Esophagus squamous epithelium (tissue), 4 donors: ENCODE measurements at regions not wholly inside any gene's neighbourhood (a gene's known extent, or its start where the extent isn't known, plus 50 kb on each side); places are given as distances from the start of the nearest gene placed in this dataset.
A peak's percentile ranks its signal among the peaks of the same experiment; 100 is the strongest.

Experiments
- CTCF ChIP-seq, 6 experiments: fragments of 450-650 bp in 4 of 6; fragments of 200-600 bp in 2 of 6; sonication (generic) in 2 of 6; IDR thresholded peaks; one replicate each; pipeline ENCODE4 v1.5.1; 2016 to 2019; ENCODE audit warnings: antibody characterized with exemption in 6 of 6, mild to moderate bottlenecking in 4 of 6, moderate library complexity in 4 of 6
- POLR2A ChIP-seq, 4 donors: fragments of 450-650 bp; IDR thresholded peaks; one replicate each; pipeline ENCODE4 v1.6.1; 2017; ENCODE audit warnings: antibody characterized with exemption in 4 of 4, mild to moderate bottlenecking in 4 of 4, moderate library complexity in 3 of 4

- TF ChIP-seq CTCF (IDR thresholded peaks at IDR 0.05) (peak in 1 of 6 experiments; percentile 3), POLR2A (IDR thresholded peaks at IDR 0.05) (no peak)
These were observed 67.4 kb downstream of the TNP1 start for GRCh38 chr2:216792222-216793021.
